HEK293 (cell line): ENCODE measurements at regions not wholly inside any gene's neighbourhood (a gene's known extent, or its start where the extent isn't known, plus 50 kb on each side); places are given as distances from the start of the nearest gene placed in this dataset.

Experiments
- GLI4 ChIP-seq: fragments of 450-650 bp; formaldehyde crosslinking; IDR thresholded peaks from 2 replicates; pipeline ENCODE4 v1.5.1; 2016; ENCODE audit warnings: missing biosample characterization, missing genetic modification characterization
- KLF16 ChIP-seq: fragments of 450-650 bp; formaldehyde crosslinking; IDR thresholded peaks from 2 replicates; pipeline ENCODE4 v1.5.1; 2017; ENCODE audit warnings: missing biosample characterization, missing genetic modification characterization
- SALL2 ChIP-seq: fragments of 450-650 bp; formaldehyde crosslinking; IDR thresholded peaks from 2 replicates; pipeline ENCODE4 v1.5.0; 2017; ENCODE audit warnings: missing biosample characterization, mild to moderate bottlenecking, missing genetic modification characterization, borderline replicate concordance
- ZNF274 ChIP-seq, 2 experiments: fragments of 200-500 bp in 1 of 2; fragments of 450-650 bp in 1 of 2; sonication (Bioruptor generic) in 1 of 2; formaldehyde crosslinking in 1 of 2; IDR thresholded peaks; 2 replicates each; pipeline versions ENCODE4 v1.5.1 to v1.6.1; 2014 to 2016; ENCODE audit warnings: borderline replicate concordance in 1 of 2, inconsistent platforms in 1 of 2, low read length in 1 of 2, missing biosample characterization in 1 of 2, missing genetic modification characterization in 1 of 2
- ZNF76 ChIP-seq: fragments of 450-650 bp; formaldehyde crosslinking; IDR thresholded peaks from 2 replicates; pipeline ENCODE4; 2016; ENCODE audit warnings: low read depth, missing biosample characterization, missing genetic modification characterization, borderline replicate concordance
- TF ChIP-seq, protein P1 (sequence below): fragments of 450-650 bp; formaldehyde crosslinking; IDR thresholded peaks from 2 replicates; pipeline ENCODE4 v1.5.1; 2016; ENCODE audit warnings: missing biosample characterization, missing genetic modification characterization

DNA sequence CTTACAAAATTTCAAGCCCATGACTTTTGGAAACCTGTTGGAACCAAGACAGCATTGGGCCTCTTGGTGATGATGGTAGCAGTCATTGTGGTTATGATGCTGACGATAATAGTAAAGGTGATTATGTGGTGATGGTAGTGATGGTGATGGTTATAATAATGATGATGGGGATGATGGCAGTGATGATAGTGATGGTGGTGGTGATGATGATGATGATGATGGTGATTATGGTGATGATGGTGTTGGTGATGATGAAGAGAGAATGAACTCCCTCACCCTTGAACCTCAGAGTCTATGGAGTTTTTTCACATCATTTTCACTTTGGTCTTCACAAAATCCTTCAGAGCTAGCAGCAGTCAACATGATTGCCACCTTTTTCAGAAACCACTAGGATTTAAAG, 105.3 kb upstream of the ASIC2 start:
- TF ChIP-seq, protein P1, sequence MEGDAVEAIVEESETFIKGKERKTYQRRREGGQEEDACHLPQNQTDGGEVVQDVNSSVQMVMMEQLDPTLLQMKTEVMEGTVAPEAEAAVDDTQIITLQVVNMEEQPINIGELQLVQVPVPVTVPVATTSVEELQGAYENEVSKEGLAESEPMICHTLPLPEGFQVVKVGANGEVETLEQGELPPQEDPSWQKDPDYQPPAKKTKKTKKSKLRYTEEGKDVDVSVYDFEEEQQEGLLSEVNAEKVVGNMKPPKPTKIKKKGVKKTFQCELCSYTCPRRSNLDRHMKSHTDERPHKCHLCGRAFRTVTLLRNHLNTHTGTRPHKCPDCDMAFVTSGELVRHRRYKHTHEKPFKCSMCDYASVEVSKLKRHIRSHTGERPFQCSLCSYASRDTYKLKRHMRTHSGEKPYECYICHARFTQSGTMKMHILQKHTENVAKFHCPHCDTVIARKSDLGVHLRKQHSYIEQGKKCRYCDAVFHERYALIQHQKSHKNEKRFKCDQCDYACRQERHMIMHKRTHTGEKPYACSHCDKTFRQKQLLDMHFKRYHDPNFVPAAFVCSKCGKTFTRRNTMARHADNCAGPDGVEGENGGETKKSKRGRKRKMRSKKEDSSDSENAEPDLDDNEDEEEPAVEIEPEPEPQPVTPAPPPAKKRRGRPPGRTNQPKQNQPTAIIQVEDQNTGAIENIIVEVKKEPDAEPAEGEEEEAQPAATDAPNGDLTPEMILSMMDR: no peak
- no peak for TF ChIP-seq ZNF76 (tag by site-specific recombination)
- no peak for TF ChIP-seq SALL2 (tag by site-specific recombination)
- TF ChIP-seq GLI4 (tag by site-specific recombination): no peak
- no peak for TF ChIP-seq KLF16
- TF ChIP-seq ZNF274 (IDR thresholded peaks at IDR 0.05; ENCODE audit: low read length): no peak
- no peak for TF ChIP-seq ZNF274 (tag by site-specific recombination; IDR thresholded peaks at IDR 0.05; ENCODE audit: borderline replicate concordance)
